Activated naive CD4-positive, alpha-beta T cell treated with anti-CD3 and anti-CD28 coated beads, Interleukin-2, amount 50 U/mL, for 24 hours (primary cell): ENCODE measurements at regions not wholly inside any gene's neighbourhood (a gene's known extent, or its start where the extent isn't known, plus 50 kb on each side); places are given as distances from the start of the nearest gene placed in this dataset.

Source experiments
- H3K27ac Mint-ChIP-seq: one replicate; pipeline ENCODE4 v1.8.0; 2021; ENCODE audit warnings: mild to moderate bottlenecking, mixed read lengths
- H3K27me3 Mint-ChIP-seq: one replicate; pipeline ENCODE4 v1.8.0; 2021; ENCODE audit warnings: mixed read lengths
- H3K36me3 Mint-ChIP-seq: one replicate; pipeline ENCODE4 v1.8.0; 2021; ENCODE audit warnings: mixed read lengths
- H3K4me1 Mint-ChIP-seq: one replicate; pipeline ENCODE4 v1.8.0; 2021; ENCODE audit warnings: mixed read lengths
- H3K4me3 Mint-ChIP-seq: one replicate; pipeline ENCODE4 v1.8.0; 2021; ENCODE audit warnings: mild to moderate bottlenecking, mixed read lengths
- H3K9me3 Mint-ChIP-seq: one replicate; pipeline ENCODE4 v1.8.0; 2021; ENCODE audit warnings: mixed read lengths

- H3K4me3 Mint-ChIP-seq, result no peak overlapping the region
- H3K36me3 Mint-ChIP-seq, result no peaks in the 10 kb centered on the region
- no peak overlapping the region for H3K27ac Mint-ChIP-seq
- H3K9me3 Mint-ChIP-seq, result no peaks in the 10 kb centered on the region
- peaks cover 2% of the 10 kb centered on the region for H3K27me3 Mint-ChIP-seq
- peaks cover 11% of the 10 kb centered on the region for H3K4me1 Mint-ChIP-seq
Measured at GRCh38 chr5:158546748-158547147, 553.0 kb downstream of the EBF1 start.

GRCh38 chr5:158545949-158546530, 553.7 kb downstream of the EBF1 start:
- Mint-ChIP-seq H3K4me3 (no peak overlapping the region), H3K9me3 (no peaks in the 10 kb centered on the region), H3K27ac (no peak overlapping the region), H3K36me3 (no peaks in the 10 kb centered on the region), H3K27me3 (peaks cover 2% of the 10 kb centered on the region), H3K4me1 (peaks cover 15% of the 10 kb centered on the region)

- no peaks in the 10 kb centered on the region for H3K36me3 Mint-ChIP-seq
- peaks cover 2% of the 10 kb centered on the region for H3K27me3 Mint-ChIP-seq
- H3K4me1 Mint-ChIP-seq, result peaks cover 15% of the 10 kb centered on the region
- H3K9me3 Mint-ChIP-seq, result no peaks in the 10 kb centered on the region
- no peak overlapping the region for H3K4me3 Mint-ChIP-seq
- H3K27ac Mint-ChIP-seq, result no peak overlapping the region
Measured at GRCh38 chr5:158544388-158545339, 555.1 kb downstream of the EBF1 start.

GRCh38 chr5:158543539-158544387, 556.0 kb downstream of the EBF1 start:
- no peak overlapping the region for H3K27ac Mint-ChIP-seq
- H3K36me3 Mint-ChIP-seq, result no peaks in the 10 kb centered on the region
- no peak overlapping the region for H3K4me3 Mint-ChIP-seq
- no peaks in the 10 kb centered on the region for H3K9me3 Mint-ChIP-seq
- H3K27me3 Mint-ChIP-seq, result peaks cover 2% of the 10 kb centered on the region
- H3K4me1 Mint-ChIP-seq, result peaks cover 15% of the 10 kb centered on the region

GRCh38 chr5:158541536-158542297, 558.0 kb downstream of the EBF1 start:
- no peaks in the 10 kb centered on the region for H3K9me3 Mint-ChIP-seq
- no peaks in the 10 kb centered on the region for H3K27me3 Mint-ChIP-seq
- H3K4me3 Mint-ChIP-seq, result no peak overlapping the region
- peaks cover 15% of the 10 kb centered on the region for H3K4me1 Mint-ChIP-seq
- H3K36me3 Mint-ChIP-seq, result no peaks in the 10 kb centered on the region
- no peak overlapping the region for H3K27ac Mint-ChIP-seq

- Mint-ChIP-seq H3K27ac (no peak overlapping the region), H3K9me3 (no peaks in the 10 kb centered on the region), H3K27me3 (no peaks in the 10 kb centered on the region), H3K36me3 (no peaks in the 10 kb centered on the region), H3K4me3 (no peak overlapping the region), H3K4me1 (peaks cover 10% of the 10 kb centered on the region)
Measured at GRCh38 chr5:158538506-158539074, 561.1 kb downstream of the EBF1 start.

GRCh38 chr5:158537366-158537765, 562.4 kb downstream of the EBF1 start:
- H3K4me1 Mint-ChIP-seq, result peaks cover 10% of the 10 kb centered on the region
- no peak overlapping the region for H3K27ac Mint-ChIP-seq
- no peak overlapping the region for H3K4me3 Mint-ChIP-seq
- H3K9me3 Mint-ChIP-seq, result no peaks in the 10 kb centered on the region
- H3K27me3 Mint-ChIP-seq, result no peaks in the 10 kb centered on the region
- H3K36me3 Mint-ChIP-seq, result no peaks in the 10 kb centered on the region

- H3K4me1 Mint-ChIP-seq, result no peaks in the 10 kb centered on the region
- no peaks in the 10 kb centered on the region for H3K9me3 Mint-ChIP-seq
- no peak overlapping the region for H3K4me3 Mint-ChIP-seq
- H3K27ac Mint-ChIP-seq, result no peak overlapping the region
- H3K36me3 Mint-ChIP-seq, result no peaks in the 10 kb centered on the region
- H3K27me3 Mint-ChIP-seq, result no peaks in the 10 kb centered on the region
Measured at GRCh38 chr5:158534203-158534602, 565.5 kb downstream of the EBF1 start.

GRCh38 chr5:158532739-158533138, 567.0 kb downstream of the EBF1 start:
- no peak overlapping the region for H3K4me3 Mint-ChIP-seq
- no peaks in the 10 kb centered on the region for H3K4me1 Mint-ChIP-seq
- no peaks in the 10 kb centered on the region for H3K36me3 Mint-ChIP-seq
- H3K27ac Mint-ChIP-seq, result no peak overlapping the region
- no peaks in the 10 kb centered on the region for H3K27me3 Mint-ChIP-seq
- no peaks in the 10 kb centered on the region for H3K9me3 Mint-ChIP-seq

- no peaks in the 10 kb centered on the region for H3K36me3 Mint-ChIP-seq
- no peaks in the 10 kb centered on the region for H3K4me1 Mint-ChIP-seq
- no peak overlapping the region for H3K4me3 Mint-ChIP-seq
- H3K9me3 Mint-ChIP-seq, result no peaks in the 10 kb centered on the region
- H3K27me3 Mint-ChIP-seq, result no peaks in the 10 kb centered on the region
- H3K27ac Mint-ChIP-seq, result no peak overlapping the region
Measured at GRCh38 chr5:158531860-158532259, 567.9 kb downstream of the EBF1 start.

GRCh38 chr5:158530115-158530514, 569.6 kb downstream of the EBF1 start:
- Mint-ChIP-seq H3K4me3 (no peak overlapping the region), H3K9me3 (no peaks in the 10 kb centered on the region), H3K4me1 (no peaks in the 10 kb centered on the region), H3K27me3 (no peaks in the 10 kb centered on the region), H3K36me3 (no peaks in the 10 kb centered on the region), H3K27ac (no peak overlapping the region)

- Mint-ChIP-seq H3K9me3 (no peaks in the 10 kb centered on the region), H3K27ac (no peak overlapping the region), H3K36me3 (no peaks in the 10 kb centered on the region), H3K4me1 (no peaks in the 10 kb centered on the region), H3K27me3 (no peaks in the 10 kb centered on the region), H3K4me3 (no peak overlapping the region)
Measured at GRCh38 chr5:158529454-158529853, 570.3 kb downstream of the EBF1 start.

- Mint-ChIP-seq H3K27ac (no peak overlapping the region), H3K9me3 (no peaks in the 10 kb centered on the region), H3K4me1 (peaks cover 4% of the 10 kb centered on the region), H3K27me3 (no peaks in the 10 kb centered on the region), H3K4me3 (no peak overlapping the region), H3K36me3 (no peaks in the 10 kb centered on the region)
Measured at GRCh38 chr5:158525663-158526062, 574.1 kb downstream of the EBF1 start.

- no peak overlapping the region for H3K4me3 Mint-ChIP-seq
- no peaks in the 10 kb centered on the region for H3K27me3 Mint-ChIP-seq
- no peaks in the 10 kb centered on the region for H3K9me3 Mint-ChIP-seq
- no peaks in the 10 kb centered on the region for H3K36me3 Mint-ChIP-seq
- H3K4me1 Mint-ChIP-seq, result peaks cover 4% of the 10 kb centered on the region
- no peak overlapping the region for H3K27ac Mint-ChIP-seq
Measured at GRCh38 chr5:158524070-158524469, 575.6 kb downstream of the EBF1 start.

GRCh38 chr5:158522776-158523175, 576.9 kb downstream of the EBF1 start:
- peaks cover 4% of the 10 kb centered on the region for H3K4me1 Mint-ChIP-seq
- no peak overlapping the region for H3K4me3 Mint-ChIP-seq
- H3K36me3 Mint-ChIP-seq, result no peaks in the 10 kb centered on the region
- H3K27ac Mint-ChIP-seq, result no peak overlapping the region
- H3K9me3 Mint-ChIP-seq, result no peaks in the 10 kb centered on the region
- no peaks in the 10 kb centered on the region for H3K27me3 Mint-ChIP-seq
